A673 (cell line): ENCODE measurements at regions not wholly inside any gene's neighbourhood (a gene's known extent, or its start where the extent isn't known, plus 50 kb on each side); places are given as distances from the start of the nearest gene placed in this dataset.

ENCODE experiments used
- BruUV-seq: library from RNA; stranded (reverse); fragments of 400-500 nt; replicated peaks from 2 replicates; lab custom pipeline; 2021; lab: Mats Ljungman, UMichigan
- CTCF ChIA-PET: fragments of 300-600 bp; sonication (Branson Sonifier 250); formaldehyde crosslinking; loops from one replicate; lab custom pipeline; 2022; ENCODE audit warnings: antibody characterized with exemption; lab: Charles Lee
- POLR2A ChIA-PET: fragments of 300-600 bp; sonication (Branson Sonifier 250); formaldehyde crosslinking; loops from one replicate; lab custom pipeline; 2022; ENCODE audit warnings: antibody characterized with exemption; ENCODE audit not compliant: low non-redundant PET; lab: Charles Lee
- DNase-seq: peaks from one replicate; pipeline ENCODE4 v3.0.0-alpha.2; 2015; ENCODE audit warnings: low spot score
- H3K27ac ChIP-seq: fragments of 200-600 bp; sonication (generic); 2 replicates; pipeline ENCODE4 v1.5.1; 2016; ENCODE audit warnings: mixed run types, low read depth, mild to moderate bottlenecking, mixed read lengths, antibody characterized with exemption, low read length; ENCODE audit not compliant: poor library complexity, severe bottlenecking
- H3K27me3 ChIP-seq: fragments of 200-600 bp; sonication (generic); replicated peaks from 2 replicates; pipeline ENCODE4 v1.6.1; 2017; ENCODE audit warnings: mixed run types, low read depth, mild to moderate bottlenecking, mixed read lengths, antibody characterized with exemption, low read length; ENCODE audit not compliant: insufficient read depth, poor library complexity
- H3K36me3 ChIP-seq: fragments of 200-600 bp; sonication (generic); 2 replicates; pipeline ENCODE4 v1.6.1; 2016; ENCODE audit warnings: mixed run types, mild to moderate bottlenecking, mixed read lengths, antibody characterized with exemption, low read length; ENCODE audit not compliant: insufficient read depth, poor library complexity, severe bottlenecking
- H3K4me1 ChIP-seq: fragments of 200-600 bp; sonication (generic); 2 replicates; pipeline ENCODE4 v1.6.1; 2017; ENCODE audit warnings: mixed run types, mild to moderate bottlenecking, mixed read lengths, antibody characterized with exemption, low read length; ENCODE audit not compliant: insufficient read depth, poor library complexity, severe bottlenecking
- H3K4me3 ChIP-seq: fragments of 200-600 bp; sonication (generic); 2 replicates; pipeline ENCODE4 v1.5.1; 2016; ENCODE audit warnings: low read depth, mixed run types, mild to moderate bottlenecking, mixed read lengths, low read length; ENCODE audit not compliant: poor library complexity, severe bottlenecking
- H3K9me3 ChIP-seq: fragments of 200-600 bp; sonication (generic); 2 replicates; pipeline ENCODE4 v1.6.1; 2016; ENCODE audit warnings: mixed run types, low read depth, mild to moderate bottlenecking, mixed read lengths, antibody characterized with exemption, low read length; ENCODE audit not compliant: poor library complexity, severe bottlenecking
- EZH2 ChIP-seq: fragments of 200-600 bp; sonication (generic); IDR thresholded peaks from 2 replicates; pipeline ENCODE4 v1.6.1; 2017; ENCODE audit warnings: borderline replicate concordance, low read depth, mild to moderate bottlenecking, mixed read lengths, antibody characterized with exemption, low read length; ENCODE audit not compliant: poor library complexity, severe bottlenecking
- intact Hi-C: fragments of 100-400 bp; cut with micrococcal nuclease; formaldehyde crosslinking; loops from one replicate; pipeline ENCODE4 v1.10.0; 2022; ENCODE audit not compliant: unreplicated experiment
- TF ChIP-seq, protein P1 (sequence below): fragments of 300-800, 200-600 bp; sonication (generic); conservative IDR thresholded peaks from 2 replicates; pipeline ENCODE4 v1.5.1; 2017; ENCODE audit warnings: low read depth, mild to moderate bottlenecking, antibody characterized with exemption, low read length, moderate library complexity, mixed read lengths

DNA sequence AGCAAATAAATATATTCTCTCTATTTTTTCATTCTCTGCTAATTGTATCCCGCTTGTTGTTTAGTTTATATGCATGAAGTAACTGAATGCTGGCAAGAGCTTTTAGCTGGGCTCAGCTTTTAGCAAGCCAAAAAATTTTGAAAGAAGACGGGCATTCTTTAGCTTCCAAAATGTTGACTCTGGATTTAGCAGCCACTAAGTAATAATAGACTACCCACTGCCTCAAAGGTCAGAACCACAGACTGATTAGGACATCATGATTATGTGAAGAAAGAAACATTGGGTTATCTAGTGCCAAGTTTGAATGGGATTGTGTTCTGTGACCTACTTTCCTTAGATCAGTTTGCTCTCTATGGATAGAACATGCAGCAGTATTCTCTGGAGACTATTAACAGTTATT is 80.3 kb upstream of the DPH5 start:
- H3K36me3 ChIP-seq, result no peaks in the 10 kb centered on the region
- DNase-seq, result no peak
- H3K27ac ChIP-seq, result no peak overlapping the region
- H3K4me3 ChIP-seq, result no peak overlapping the region
- no peaks in the 10 kb centered on the region for H3K27me3 ChIP-seq
- H3K4me1 ChIP-seq, result no peaks in the 10 kb centered on the region
- ChIA-PET POLR2A (no interaction called here), CTCF (no interaction called here)
- BruUV-seq, result no TSS peak
- intact Hi-C loops, result no loop called here
- TF ChIP-seq, protein P1, sequence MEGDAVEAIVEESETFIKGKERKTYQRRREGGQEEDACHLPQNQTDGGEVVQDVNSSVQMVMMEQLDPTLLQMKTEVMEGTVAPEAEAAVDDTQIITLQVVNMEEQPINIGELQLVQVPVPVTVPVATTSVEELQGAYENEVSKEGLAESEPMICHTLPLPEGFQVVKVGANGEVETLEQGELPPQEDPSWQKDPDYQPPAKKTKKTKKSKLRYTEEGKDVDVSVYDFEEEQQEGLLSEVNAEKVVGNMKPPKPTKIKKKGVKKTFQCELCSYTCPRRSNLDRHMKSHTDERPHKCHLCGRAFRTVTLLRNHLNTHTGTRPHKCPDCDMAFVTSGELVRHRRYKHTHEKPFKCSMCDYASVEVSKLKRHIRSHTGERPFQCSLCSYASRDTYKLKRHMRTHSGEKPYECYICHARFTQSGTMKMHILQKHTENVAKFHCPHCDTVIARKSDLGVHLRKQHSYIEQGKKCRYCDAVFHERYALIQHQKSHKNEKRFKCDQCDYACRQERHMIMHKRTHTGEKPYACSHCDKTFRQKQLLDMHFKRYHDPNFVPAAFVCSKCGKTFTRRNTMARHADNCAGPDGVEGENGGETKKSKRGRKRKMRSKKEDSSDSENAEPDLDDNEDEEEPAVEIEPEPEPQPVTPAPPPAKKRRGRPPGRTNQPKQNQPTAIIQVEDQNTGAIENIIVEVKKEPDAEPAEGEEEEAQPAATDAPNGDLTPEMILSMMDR, result no peak
- no peak for TF ChIP-seq EZH2
- no peaks in the 10 kb centered on the region for H3K9me3 ChIP-seq

DNA sequence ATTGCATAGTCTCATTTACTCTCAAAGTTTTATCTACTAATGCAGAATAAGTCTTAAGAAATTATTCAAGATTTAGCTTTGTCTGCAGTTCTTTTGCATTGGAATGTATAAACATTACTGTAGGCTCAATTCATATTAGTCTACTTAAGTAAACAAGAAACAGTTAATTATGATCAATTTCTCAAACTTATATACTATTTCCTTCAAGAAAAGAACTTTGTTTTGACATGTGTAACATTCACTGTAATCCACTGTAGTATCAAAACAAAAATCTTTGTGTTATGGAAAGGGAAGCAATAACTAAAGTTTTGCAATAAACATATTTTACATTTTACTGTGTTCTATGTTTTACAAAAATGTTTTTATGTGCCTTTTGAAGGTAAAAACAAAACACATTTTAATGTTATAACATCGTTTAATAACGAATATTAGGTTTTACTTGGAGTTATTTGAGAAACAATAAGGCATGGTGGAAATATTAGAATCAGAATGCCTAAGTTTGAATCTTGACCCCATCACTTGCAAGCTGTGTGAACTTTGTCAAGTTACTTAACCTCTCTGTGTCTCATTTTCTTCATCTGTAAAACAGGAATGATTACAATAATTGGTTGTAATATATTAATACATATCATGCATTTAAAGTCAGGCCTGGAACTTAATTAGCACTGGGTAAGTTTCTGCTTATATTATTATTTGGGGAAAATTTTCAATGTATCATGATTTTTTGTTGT is 77.0 kb upstream of the DPH5 start:
- Histone ChIP-seq H3K36me3 (no peaks in the 10 kb centered on the region), H3K4me1 (no peaks in the 10 kb centered on the region), H3K9me3 (no peaks in the 10 kb centered on the region), H3K27me3 (no peaks in the 10 kb centered on the region), H3K27ac (no peak overlapping the region), H3K4me3 (no peak overlapping the region)
- intact Hi-C loops, result no loop called here
- DNase-seq, result no peak
- TF ChIP-seq, protein P1, result no peak
- no peak for TF ChIP-seq EZH2
- BruUV-seq, result no TSS peak
- ChIA-PET POLR2A (no interaction called here), CTCF (no interaction called here)

DNA sequence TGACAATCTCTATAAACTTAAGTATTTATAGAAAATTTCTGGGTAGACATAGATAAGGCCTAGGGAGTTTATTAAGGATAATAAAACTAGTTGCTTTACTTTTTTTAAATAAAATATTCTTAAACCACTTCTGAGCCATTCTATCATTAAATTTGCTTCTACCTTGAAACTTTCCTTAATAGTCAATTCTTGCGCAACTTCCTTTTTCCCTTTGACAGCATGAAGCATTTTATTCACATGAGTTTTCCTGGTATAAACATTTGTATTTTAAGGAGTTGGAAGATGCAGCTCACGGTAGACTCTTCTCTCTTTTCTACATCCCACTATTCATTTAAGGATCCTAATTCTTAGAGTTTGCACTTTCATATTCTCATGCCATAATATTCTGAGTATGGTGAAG is 75.8 kb upstream of the DPH5 start:
- CTCF ChIA-PET, result no interaction called here
- BruUV-seq, result no TSS peak
- H3K27ac ChIP-seq, result no peak overlapping the region
- POLR2A ChIA-PET, result no interaction called here
- no peaks in the 10 kb centered on the region for H3K36me3 ChIP-seq
- DNase-seq, result peak; percentile 21
- intact Hi-C loops, result no loop called here
- no peaks in the 10 kb centered on the region for H3K27me3 ChIP-seq
- no peak for TF ChIP-seq EZH2
- TF ChIP-seq, protein P1, result no peak
- no peak overlapping the region for H3K4me3 ChIP-seq
- no peaks in the 10 kb centered on the region for H3K4me1 ChIP-seq
- H3K9me3 ChIP-seq, result no peaks in the 10 kb centered on the region
